ENCODE measurements at regions not wholly inside any gene's neighbourhood (a gene's known extent, or its start where the extent isn't known, plus 50 kb on each side); places are given as distances from the start of the nearest gene placed in this dataset.

GRCh38 chr1:69433073-69433472, 134.6 kb upstream of the LRRC7 start:
- peak; percentile 41 for DNase-seq (ENCODE audit: low read depth)

GRCh38 chr1:69436151-69436550, 131.6 kb upstream of the LRRC7 start:
- no peak for DNase-seq (ENCODE audit: low read depth)

GRCh38 chr1:69438056-69438795, 129.5 kb upstream of the LRRC7 start:
- no peak for DNase-seq (ENCODE audit: low read depth)

- DNase-seq (ENCODE audit: low read depth), result no peak
Observed at GRCh38 chr1:69441496-69441895, 126.2 kb upstream of the LRRC7 start.

GRCh38 chr1:69451196-69451595, 116.5 kb upstream of the LRRC7 start:
- DNase-seq (ENCODE audit: low read depth), result no peak

- no peak for DNase-seq (ENCODE audit: low read depth)
Observed at GRCh38 chr1:69455718-69456117, 112.0 kb upstream of the LRRC7 start.

GRCh38 chr1:69459244-69459643, 108.5 kb upstream of the LRRC7 start:
- no peak for DNase-seq (ENCODE audit: low read depth)

GRCh38 chr1:69475021-69475420, 92.7 kb upstream of the LRRC7 start:
- DNase-seq (ENCODE audit: low read depth), result peak; percentile 29

GRCh38 chr1:69479734-69480133, 88.0 kb upstream of the LRRC7 start:
- DNase-seq (ENCODE audit: low read depth), result no peak

GRCh38 chr1:69483246-69483645, 84.5 kb upstream of the LRRC7 start:
- no peak for DNase-seq (ENCODE audit: low read depth)

- peak; percentile 73 for DNase-seq (ENCODE audit: low read depth)
Observed at GRCh38 chr1:69485616-69486015, 82.1 kb upstream of the LRRC7 start.

- DNase-seq (ENCODE audit: low read depth), result peak; percentile 38
Observed at GRCh38 chr1:69491416-69491815, 76.3 kb upstream of the LRRC7 start.

GRCh38 chr1:69492286-69492685, 75.4 kb upstream of the LRRC7 start:
- DNase-seq (ENCODE audit: low read depth), result peak; percentile 75

- DNase-seq (ENCODE audit: low read depth), result peak; percentile 77
Observed at GRCh38 chr1:69494221-69494620, 73.5 kb upstream of the LRRC7 start.

GRCh38 chr1:69497441-69498221, 70.1 kb upstream of the LRRC7 start:
- no peak for DNase-seq (ENCODE audit: low read depth)

- DNase-seq (ENCODE audit: low read depth), result no peak
Observed at GRCh38 chr1:69498711-69499110, 69.0 kb upstream of the LRRC7 start.

- peak; percentile 53 for DNase-seq (ENCODE audit: low read depth)
Observed at GRCh38 chr1:69499203-69499803, 68.4 kb upstream of the LRRC7 start.

- no peak for DNase-seq (ENCODE audit: low read depth)
Observed at GRCh38 chr1:69502991-69503390, 64.7 kb upstream of the LRRC7 start.

- no peak for DNase-seq (ENCODE audit: low read depth)
Observed at GRCh38 chr1:69504730-69505252, 62.9 kb upstream of the LRRC7 start.

- no peak for DNase-seq (ENCODE audit: low read depth)
Observed at GRCh38 chr1:69506311-69506710, 61.4 kb upstream of the LRRC7 start.

GRCh38 chr1:69506721-69507120, 61.0 kb upstream of the LRRC7 start:
- DNase-seq (ENCODE audit: low read depth), result no peak

- DNase-seq (ENCODE audit: low read depth), result no peak
Observed at GRCh38 chr1:69510026-69510425, 57.7 kb upstream of the LRRC7 start.

Measured in M059J (cell line).